ENCODE measurements at regions not wholly inside any gene's neighbourhood (a gene's known extent, or its start where the extent isn't known, plus 50 kb on each side); places are given as distances from the start of the nearest gene placed in this dataset.

GRCh38 chr5:107284822-107285525 lies 385.8 kb downstream of the EFNA5 start:
- no peak for TF ChIP-seq ZNF70 (CRISPR knock-in tag; IDR thresholded peaks at IDR 0.05)
- TF ChIP-seq RARB (CRISPR knock-in tag; IDR thresholded peaks at IDR 0.05), result no peak
